A673 (cell line): ENCODE measurements at regions not wholly inside any gene's neighbourhood (a gene's known extent, or its start where the extent isn't known, plus 50 kb on each side); places are given as distances from the start of the nearest gene placed in this dataset.

Experiments
- BruUV-seq: library from RNA; stranded (reverse); fragments of 400-500 nt; replicated peaks from 2 replicates; lab custom pipeline; 2021; lab: Mats Ljungman, UMichigan
- CTCF ChIA-PET: fragments of 300-600 bp; sonication (Branson Sonifier 250); formaldehyde crosslinking; loops from one replicate; lab custom pipeline; 2022; ENCODE audit warnings: antibody characterized with exemption; lab: Charles Lee
- POLR2A ChIA-PET: fragments of 300-600 bp; sonication (Branson Sonifier 250); formaldehyde crosslinking; loops from one replicate; lab custom pipeline; 2022; ENCODE audit warnings: antibody characterized with exemption; ENCODE audit not compliant: low non-redundant PET; lab: Charles Lee
- DNase-seq: peaks from one replicate; pipeline ENCODE4 v3.0.0-alpha.2; 2015; ENCODE audit warnings: low spot score
- H3K27ac ChIP-seq: fragments of 200-600 bp; sonication (generic); 2 replicates; pipeline ENCODE4 v1.5.1; 2016; ENCODE audit warnings: mixed run types, low read depth, mild to moderate bottlenecking, mixed read lengths, antibody characterized with exemption, low read length; ENCODE audit not compliant: poor library complexity, severe bottlenecking
- H3K27me3 ChIP-seq: fragments of 200-600 bp; sonication (generic); replicated peaks from 2 replicates; pipeline ENCODE4 v1.6.1; 2017; ENCODE audit warnings: mixed run types, low read depth, mild to moderate bottlenecking, mixed read lengths, antibody characterized with exemption, low read length; ENCODE audit not compliant: insufficient read depth, poor library complexity
- H3K36me3 ChIP-seq: fragments of 200-600 bp; sonication (generic); 2 replicates; pipeline ENCODE4 v1.6.1; 2016; ENCODE audit warnings: mixed run types, mild to moderate bottlenecking, mixed read lengths, antibody characterized with exemption, low read length; ENCODE audit not compliant: insufficient read depth, poor library complexity, severe bottlenecking
- H3K4me1 ChIP-seq: fragments of 200-600 bp; sonication (generic); 2 replicates; pipeline ENCODE4 v1.6.1; 2017; ENCODE audit warnings: mixed run types, mild to moderate bottlenecking, mixed read lengths, antibody characterized with exemption, low read length; ENCODE audit not compliant: insufficient read depth, poor library complexity, severe bottlenecking
- H3K4me3 ChIP-seq: fragments of 200-600 bp; sonication (generic); 2 replicates; pipeline ENCODE4 v1.5.1; 2016; ENCODE audit warnings: low read depth, mixed run types, mild to moderate bottlenecking, mixed read lengths, low read length; ENCODE audit not compliant: poor library complexity, severe bottlenecking
- H3K9me3 ChIP-seq: fragments of 200-600 bp; sonication (generic); 2 replicates; pipeline ENCODE4 v1.6.1; 2016; ENCODE audit warnings: mixed run types, low read depth, mild to moderate bottlenecking, mixed read lengths, antibody characterized with exemption, low read length; ENCODE audit not compliant: poor library complexity, severe bottlenecking
- EZH2 ChIP-seq: fragments of 200-600 bp; sonication (generic); IDR thresholded peaks from 2 replicates; pipeline ENCODE4 v1.6.1; 2017; ENCODE audit warnings: borderline replicate concordance, low read depth, mild to moderate bottlenecking, mixed read lengths, antibody characterized with exemption, low read length; ENCODE audit not compliant: poor library complexity, severe bottlenecking
- intact Hi-C: fragments of 100-400 bp; cut with micrococcal nuclease; formaldehyde crosslinking; loops from one replicate; pipeline ENCODE4 v1.10.0; 2022; ENCODE audit not compliant: unreplicated experiment
- TF ChIP-seq, protein P1 (sequence below): fragments of 300-800, 200-600 bp; sonication (generic); conservative IDR thresholded peaks from 2 replicates; pipeline ENCODE4 v1.5.1; 2017; ENCODE audit warnings: low read depth, mild to moderate bottlenecking, antibody characterized with exemption, low read length, moderate library complexity, mixed read lengths

DNA sequence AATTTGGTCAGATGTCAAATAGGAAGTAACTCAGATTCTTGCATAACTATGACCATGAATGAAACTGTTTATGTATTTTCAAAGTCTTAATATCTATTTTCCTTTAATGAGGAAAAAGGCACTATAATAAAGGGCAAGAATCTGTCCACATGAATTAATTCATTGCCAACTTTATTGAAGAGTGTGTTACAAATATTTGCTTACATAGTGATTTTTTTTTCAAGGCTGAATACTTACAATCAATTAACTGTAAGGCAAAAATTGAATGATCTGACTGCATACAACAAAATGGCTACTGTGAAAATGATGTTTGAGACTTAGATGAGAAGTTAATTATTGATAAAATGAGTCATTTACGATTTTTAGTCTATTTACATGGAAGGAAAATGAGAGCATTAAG, 475.0 kb downstream of the DNAJB9 start:
- ChIA-PET CTCF (no interaction called here), POLR2A (no interaction called here)
- Histone ChIP-seq H3K27me3 (no peaks in the 10 kb centered on the region), H3K4me1 (no peaks in the 10 kb centered on the region), H3K36me3 (no peaks in the 10 kb centered on the region), H3K4me3 (no peak overlapping the region), H3K27ac (no peak overlapping the region), H3K9me3 (no peaks in the 10 kb centered on the region)
- TF ChIP-seq, protein P1, sequence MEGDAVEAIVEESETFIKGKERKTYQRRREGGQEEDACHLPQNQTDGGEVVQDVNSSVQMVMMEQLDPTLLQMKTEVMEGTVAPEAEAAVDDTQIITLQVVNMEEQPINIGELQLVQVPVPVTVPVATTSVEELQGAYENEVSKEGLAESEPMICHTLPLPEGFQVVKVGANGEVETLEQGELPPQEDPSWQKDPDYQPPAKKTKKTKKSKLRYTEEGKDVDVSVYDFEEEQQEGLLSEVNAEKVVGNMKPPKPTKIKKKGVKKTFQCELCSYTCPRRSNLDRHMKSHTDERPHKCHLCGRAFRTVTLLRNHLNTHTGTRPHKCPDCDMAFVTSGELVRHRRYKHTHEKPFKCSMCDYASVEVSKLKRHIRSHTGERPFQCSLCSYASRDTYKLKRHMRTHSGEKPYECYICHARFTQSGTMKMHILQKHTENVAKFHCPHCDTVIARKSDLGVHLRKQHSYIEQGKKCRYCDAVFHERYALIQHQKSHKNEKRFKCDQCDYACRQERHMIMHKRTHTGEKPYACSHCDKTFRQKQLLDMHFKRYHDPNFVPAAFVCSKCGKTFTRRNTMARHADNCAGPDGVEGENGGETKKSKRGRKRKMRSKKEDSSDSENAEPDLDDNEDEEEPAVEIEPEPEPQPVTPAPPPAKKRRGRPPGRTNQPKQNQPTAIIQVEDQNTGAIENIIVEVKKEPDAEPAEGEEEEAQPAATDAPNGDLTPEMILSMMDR, result no peak
- TF ChIP-seq EZH2, result no peak
- intact Hi-C loops, result no loop called here
- no peak for DNase-seq
- no TSS peak for BruUV-seq

DNA sequence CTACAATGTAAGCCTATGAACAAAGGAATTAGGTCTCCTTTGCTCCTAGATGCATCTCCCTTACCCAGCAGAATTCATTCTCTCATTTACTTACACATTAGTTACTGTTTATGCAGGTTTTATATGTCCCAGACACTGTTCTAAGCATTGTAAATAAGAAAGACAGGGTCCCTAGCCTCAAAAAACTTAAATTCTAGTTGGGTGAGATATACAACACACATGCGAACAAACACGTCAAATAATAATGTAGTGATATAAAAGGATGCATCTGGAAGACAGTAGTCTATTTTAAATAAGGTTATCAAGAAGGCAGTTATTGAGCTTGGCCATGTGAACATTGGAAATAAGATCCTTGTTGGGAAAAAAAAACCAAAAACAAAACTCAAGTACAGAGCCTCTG, 479.7 kb downstream of the DNAJB9 start:
- H3K4me1 ChIP-seq, result no peaks in the 10 kb centered on the region
- H3K4me3 ChIP-seq, result no peak overlapping the region
- no peaks in the 10 kb centered on the region for H3K27me3 ChIP-seq
- H3K27ac ChIP-seq, result no peak overlapping the region
- POLR2A ChIA-PET, result no interaction called here
- CTCF ChIA-PET, result no interaction called here
- no peaks in the 10 kb centered on the region for H3K36me3 ChIP-seq
- H3K9me3 ChIP-seq, result no peaks in the 10 kb centered on the region
- BruUV-seq, result no TSS peak
- intact Hi-C loops, result no loop called here
- no peak for DNase-seq
- TF ChIP-seq, protein P1, result no peak
- TF ChIP-seq EZH2, result no peak

- intact Hi-C loops, result no loop called here
- POLR2A ChIA-PET, result no interaction called here
- CTCF ChIA-PET, result no interaction called here
- Histone ChIP-seq H3K9me3 (no peaks in the 10 kb centered on the region), H3K27ac (no peak overlapping the region), H3K36me3 (no peaks in the 10 kb centered on the region), H3K27me3 (no peaks in the 10 kb centered on the region), H3K4me1 (no peaks in the 10 kb centered on the region), H3K4me3 (no peak overlapping the region)
- no TSS peak for BruUV-seq
- TF ChIP-seq, protein P1, result no peak
- no peak for TF ChIP-seq EZH2
- DNase-seq, result no peak
Measured at GRCh38 chr7:109059089-109059488, 489.4 kb downstream of the DNAJB9 start.
